SK-N-SH treated with all-trans-retinoic acid at 6 μM for 48 hours (cell line): ENCODE measurements at regions not wholly inside any gene's neighbourhood (a gene's known extent, or its start where the extent isn't known, plus 50 kb on each side); places are given as distances from the start of the nearest gene placed in this dataset.

Experiments used
- ARNTL ChIP-seq: fragments of 450-650 bp; formaldehyde crosslinking; IDR thresholded peaks from 2 replicates; pipeline ENCODE4 v1.5.0; 2020; ENCODE audit warnings: low read depth, mild to moderate bottlenecking, moderate library complexity, borderline replicate concordance
- ISL1 ChIP-seq: fragments of 250-450 bp; sonication (Bioruptor Pico); IDR thresholded peaks from 2 replicates; pipeline ENCODE4 v2.1.2; 2022; ENCODE audit warnings: mild to moderate bottlenecking, moderate library complexity
- PATZ1 ChIP-seq: fragments of 250-450 bp; sonication (Bioruptor Pico); IDR thresholded peaks from 2 replicates; pipeline ENCODE4 v1.8.0; 2020; ENCODE audit warnings: mild to moderate bottlenecking, moderate library complexity, borderline replicate concordance
- PPARA ChIP-seq: fragments of 250-450 bp; sonication (Bioruptor Pico); IDR thresholded peaks from 2 replicates; pipeline ENCODE4 v1.5.0; 2020; ENCODE audit warnings: mild to moderate bottlenecking, borderline replicate concordance

DNA sequence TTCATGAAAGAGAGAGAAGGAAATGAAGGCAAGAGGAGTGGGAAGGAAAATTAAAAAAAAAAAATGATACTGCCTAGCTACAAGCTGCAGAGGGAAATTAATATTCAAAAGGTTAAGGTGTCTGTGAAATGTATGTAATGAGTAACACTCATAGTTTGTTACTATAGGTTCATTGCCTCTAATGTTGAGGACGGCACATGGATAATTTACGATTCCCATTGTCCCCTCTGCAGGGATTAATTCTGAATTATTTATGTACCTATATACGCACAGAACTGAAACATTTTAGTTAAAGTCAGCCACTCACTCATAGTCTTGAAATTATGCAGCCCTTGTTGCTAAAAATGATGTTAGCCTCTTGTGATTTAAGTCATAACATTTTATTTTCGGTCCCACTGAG, 869.1 kb downstream of the NR2F1-AS1 start:
- TF ChIP-seq ISL1 = no peak
- TF ChIP-seq PPARA = no peak
- TF ChIP-seq PATZ1 = no peak
- TF ChIP-seq ARNTL = no peak
